IMR-90 (cell line): ENCODE measurements at regions not wholly inside any gene's neighbourhood (a gene's known extent, or its start where the extent isn't known, plus 50 kb on each side); places are given as distances from the start of the nearest gene placed in this dataset.

Experiments
- ATAC-seq: fragments of 200-7000 bp; cut with Tn5 transposase; 2 replicates; pipeline ENCODE4 v1.9.1; 2020; ENCODE audit warnings: low read depth, mild to moderate bottlenecking, moderate library complexity
- BruUV-seq: library from RNA; stranded (reverse); fragments of 400-500 nt; replicated peaks from 2 replicates; lab custom pipeline; 2021; lab: Mats Ljungman, UMichigan
- CTCF ChIA-PET: fragments of 300-600 bp; formaldehyde crosslinking; extraction: SDS; loops from one replicate; lab custom pipeline; 2021; ENCODE audit warnings: antibody characterized with exemption; lab: Yijun Ruan, JAX
- POLR2A ChIA-PET: fragments of 300-600 bp; sonication (Branson Sonifier 250); formaldehyde crosslinking; loops from one replicate; lab custom pipeline; 2022; ENCODE audit warnings: antibody characterized with exemption; ENCODE audit not compliant: unreplicated experiment; lab: Charles Lee
- DNase-seq: peaks from one replicate; pipeline ENCODE4 v3.0.0; 2013
- H2AFZ ChIP-seq: replicated peaks from 2 replicates; pipeline ENCODE3; 2013; ENCODE audit warnings: low read length, mild to moderate bottlenecking; ENCODE audit not compliant: poor library complexity
- H2AK5ac ChIP-seq: 2 replicates; pipeline ENCODE4 v1.6.1; 2013; ENCODE audit warnings: low read depth, low read length, inconsistent platforms
- H2AK9ac ChIP-seq: replicated peaks from 2 replicates; pipeline ENCODE3; 2013; ENCODE audit warnings: mild to moderate bottlenecking, low read depth, low read length, moderate library complexity; ENCODE audit not compliant: poor library complexity
- H2BK120ac ChIP-seq: 2 replicates; pipeline ENCODE4 v1.6.1; 2013; ENCODE audit warnings: low read depth, low read length, inconsistent platforms
- H2BK15ac ChIP-seq: 3 replicates; pipeline ENCODE4 v1.6.1; 2013; ENCODE audit warnings: low read depth, low read length, inconsistent platforms
- H2BK20ac ChIP-seq: 2 replicates; pipeline ENCODE4 v1.6.1; 2013; ENCODE audit warnings: low read depth, mild to moderate bottlenecking, inconsistent platforms, low read length, moderate library complexity
- H2BK5ac ChIP-seq: 2 replicates; pipeline ENCODE4 v1.6.1; 2013; ENCODE audit warnings: mild to moderate bottlenecking, low read depth, low read length, inconsistent platforms; ENCODE audit not compliant: poor library complexity, severe bottlenecking
- H3K14ac ChIP-seq: replicated peaks from 2 replicates; pipeline ENCODE4 v1.6.1; 2013; ENCODE audit warnings: low read depth, low read length, inconsistent platforms
- H3K18ac ChIP-seq: 2 replicates; pipeline ENCODE4 v1.6.1; 2013; ENCODE audit warnings: low read depth, low read length, control low read depth
- H3K23ac ChIP-seq: 2 replicates; pipeline ENCODE4 v1.6.1; 2013; ENCODE audit warnings: low read depth, low read length, inconsistent platforms
- H3K27ac ChIP-seq: 2 replicates; pipeline ENCODE4 v1.5.1; 2013; ENCODE audit warnings: mild to moderate bottlenecking, control low read depth, low read length; ENCODE audit not compliant: insufficient read depth
- H3K27me3 ChIP-seq: 2 replicates; pipeline ENCODE4 v1.6.1; 2013; ENCODE audit warnings: low read length; ENCODE audit not compliant: control insufficient read depth, insufficient read depth
- H3K36me3 ChIP-seq: 2 replicates; pipeline ENCODE4 v1.6.1; 2013; ENCODE audit warnings: low read length, mixed read lengths; ENCODE audit not compliant: control insufficient read depth, insufficient read depth
- H3K4ac ChIP-seq: 2 replicates; pipeline ENCODE4 v1.6.1; 2013; ENCODE audit warnings: low read depth, low read length, inconsistent platforms
- H3K4me1 ChIP-seq: 2 replicates; pipeline ENCODE4 v1.6.1; 2013; ENCODE audit warnings: low read length, mixed read lengths; ENCODE audit not compliant: control insufficient read depth, insufficient read depth
- H3K4me2 ChIP-seq: 2 replicates; pipeline ENCODE4 v1.6.1; 2013; ENCODE audit warnings: low read depth, mild to moderate bottlenecking, control low read depth, low read length, moderate library complexity
- H3K4me3 ChIP-seq: 2 replicates; pipeline ENCODE4 v1.5.1; 2013; ENCODE audit warnings: low read depth, mild to moderate bottlenecking, control low read depth, low read length, moderate library complexity; ENCODE audit not compliant: insufficient read depth
- H3K56ac ChIP-seq: 2 replicates; pipeline ENCODE4 v1.6.1; 2013; ENCODE audit warnings: low read length, inconsistent platforms; ENCODE audit not compliant: insufficient read depth; ENCODE audit errors: extremely low read depth
- H3K79me1 ChIP-seq, 2 experiments: 2 replicates each; pipeline ENCODE4 v1.6.1; 2013; ENCODE audit warnings: low read length in 2 of 2, inconsistent platforms in 1 of 2, low read depth in 1 of 2
- H3K9ac ChIP-seq: 2 replicates; pipeline ENCODE4 v1.6.1; 2013; ENCODE audit warnings: low read depth, low read length, control low read depth
- H3K9me1 ChIP-seq: 2 replicates; pipeline ENCODE4 v1.6.1; 2013; ENCODE audit warnings: low read length, inconsistent platforms; ENCODE audit not compliant: insufficient read depth
- H3K9me3 ChIP-seq: 2 replicates; pipeline ENCODE4 v1.6.1; 2013; ENCODE audit warnings: low read length; ENCODE audit not compliant: control insufficient read depth, insufficient read depth
- H4K20me1 ChIP-seq: 2 replicates; pipeline ENCODE4 v1.6.1; 2013; ENCODE audit warnings: low read length, inconsistent platforms; ENCODE audit not compliant: insufficient read depth
- H4K5ac ChIP-seq: 2 replicates; pipeline ENCODE4 v1.6.1; 2013; ENCODE audit warnings: mild to moderate bottlenecking, low read depth, low read length, control low read depth
- H4K8ac ChIP-seq, 2 experiments: 2 replicates each; pipeline ENCODE4 v1.6.1; 2013; ENCODE audit warnings: low read depth in 2 of 2, low read length in 2 of 2, control low read depth in 1 of 2, inconsistent platforms in 1 of 2
- H4K91ac ChIP-seq: 2 replicates; pipeline ENCODE4 v1.6.1; 2013; ENCODE audit warnings: low read depth, low read length, inconsistent platforms; ENCODE audit not compliant: insufficient read depth
- BHLHE40 ChIP-seq: fragments of 150-350 bp; IDR thresholded peaks from 2 replicates; pipeline ENCODE4 v1.6.1; 2016; ENCODE audit warnings: mild to moderate bottlenecking, low read depth, low read length
- CEBPB ChIP-seq: IDR thresholded peaks from 2 replicates; pipeline ENCODE4 v1.6.1; 2012; ENCODE audit warnings: low read depth, low read length, improper control_type of control experiment
- CHD1 ChIP-seq: IDR thresholded peaks from 2 replicates; pipeline ENCODE4 v1.6.1; 2012; ENCODE audit warnings: low read depth, low read length, improper control_type of control experiment
- CTCF ChIP-seq: conservative IDR thresholded peaks from 2 replicates; pipeline ENCODE4 v1.5.1; 2012; ENCODE audit warnings: mild to moderate bottlenecking, low read depth, low read length, improper control_type of control experiment
- ELK1 ChIP-seq: fragments of 150-350 bp; IDR thresholded peaks from 2 replicates; pipeline ENCODE4 v1.6.1; 2016; ENCODE audit warnings: low read depth, mild to moderate bottlenecking, low read length, moderate library complexity, borderline replicate concordance
- FOS ChIP-seq: fragments of 150-350 bp; IDR thresholded peaks from 2 replicates; pipeline ENCODE4 v1.6.1; 2016; ENCODE audit warnings: low read depth, low read length
- MAFK ChIP-seq: IDR thresholded peaks from 2 replicates; pipeline ENCODE4 v1.6.1; 2012; ENCODE audit warnings: low read depth, low read length, improper control_type of control experiment
- MAZ ChIP-seq: IDR thresholded peaks from 2 replicates; pipeline ENCODE4 v1.6.1; 2012; ENCODE audit warnings: low read depth, mild to moderate bottlenecking, low read length, improper control_type of control experiment, moderate library complexity, borderline replicate concordance
- MXI1 ChIP-seq: IDR thresholded peaks from 2 replicates; pipeline ENCODE4 v1.6.1; 2012; ENCODE audit warnings: low read depth, mild to moderate bottlenecking, low read length, moderate library complexity, borderline replicate concordance
- NFE2L2 ChIP-seq: fragments of 150-350 bp; IDR thresholded peaks from 2 replicates; pipeline ENCODE4 v1.6.1; 2016; ENCODE audit warnings: low read depth, mild to moderate bottlenecking, low read length
- POLR2A ChIP-seq: IDR thresholded peaks from 2 replicates; pipeline ENCODE4 v1.6.1; 2012; ENCODE audit warnings: mild to moderate bottlenecking, low read depth, low read length
- RAD21 ChIP-seq: IDR thresholded peaks from 2 replicates; pipeline ENCODE4 v1.6.1; 2012; ENCODE audit warnings: low read length, improper control_type of control experiment
- RCOR1 ChIP-seq: IDR thresholded peaks from 2 replicates; pipeline ENCODE4 v1.6.1; 2012; ENCODE audit warnings: mild to moderate bottlenecking, low read length, improper control_type of control experiment; ENCODE audit not compliant: insufficient replicate concordance
- RFX5 ChIP-seq: IDR thresholded peaks from 2 replicates; pipeline ENCODE4 v1.8.0; 2012; ENCODE audit warnings: low read depth, mild to moderate bottlenecking, low read length, moderate library complexity
- SMC3 ChIP-seq: fragments of 150-350 bp; IDR thresholded peaks from 2 replicates; pipeline ENCODE4 v1.6.1; 2016; ENCODE audit warnings: low read depth, mild to moderate bottlenecking, antibody characterized with exemption, low read length, moderate library complexity
- USF2 ChIP-seq: fragments of 150-350 bp; IDR thresholded peaks from 2 replicates; pipeline ENCODE4 v1.6.1; 2017; ENCODE audit warnings: mild to moderate bottlenecking, antibody characterized with exemption, low read length, low read depth
- WGBS, 2 experiments: methylation state at CpG; one replicate each; pipeline versions ENCODE4 v1.1.5 to v1.1.7; 2013; ENCODE audit warnings: missing lambda C conversion rate in 2 of 2; ENCODE audit not compliant: insufficient read length in 1 of 2; ENCODE audit errors: extremely low coverage in 2 of 2; 5-methylcytosine and 5-hydroxymethylcytosine counted together
- dilution Hi-C: fragments of 300-500 bp; cut with HindIII; formaldehyde crosslinking; loops from one replicate; pipeline ENCODE4 v1.14.3; 2018; ENCODE audit warnings: low sequenced_read_pairs; ENCODE audit not compliant: unreplicated experiment
- in situ Hi-C: fragments of 300-500 bp; cut with MboI; formaldehyde crosslinking; loops from 3 replicates; pipeline ENCODE4 v1.14.3; 2019; ENCODE audit warnings: low sequenced_read_pairs, inconsistent platforms, mixed read lengths
- intact Hi-C: fragments of 100-400 bp; cut with micrococcal nuclease; formaldehyde crosslinking; loops from 2 replicates; pipeline ENCODE4 v1.10.0; 2022

- Histone ChIP-seq H4K91ac (no peak overlapping the region), H4K5ac (no peak overlapping the region), H4K8ac (no peak overlapping the region), H3K9ac (no peak overlapping the region), H2BK5ac (no peak overlapping the region), H2BK20ac (no peak overlapping the region), H3K23ac (no peak overlapping the region), H2AK9ac (no peak overlapping the region), H3K4me1 (no peaks in the 10 kb centered on the region), H3K27me3 (no peaks in the 10 kb centered on the region), H3K4me3 (no peak overlapping the region), H3K4ac (no peak overlapping the region), H3K14ac (no peak overlapping the region), H4K20me1 (no peaks in the 10 kb centered on the region), H3K79me1 (no peaks in the 10 kb centered on the region), H2AFZ (no peak overlapping the region), H2AK5ac (no peak overlapping the region), H3K4me2 (no peak overlapping the region), H2BK120ac (no peak overlapping the region), H3K56ac (no peak overlapping the region), H3K27ac (no peak overlapping the region), H3K36me3 (no peaks in the 10 kb centered on the region), H3K18ac (no peak overlapping the region), H3K9me1 (no peaks in the 10 kb centered on the region), H3K9me3 (peaks cover 36% of the 10 kb centered on the region), H2BK15ac (no peak overlapping the region)
- intact Hi-C loops: no loop called here
- dilution Hi-C loops: no loop called here
- CTCF ChIA-PET: no interaction called here
- ATAC-seq: no peak
- TF ChIP-seq BHLHE40 (no peak), ELK1 (no peak), POLR2A (no peak), CTCF (no peak), MXI1 (no peak), FOS (no peak), MAFK (no peak), CEBPB (no peak), RFX5 (no peak), USF2 (no peak), SMC3 (no peak), RAD21 (no peak), NFE2L2 (no peak), CHD1 (no peak), RCOR1 (no peak), MAZ (no peak)
- no peak for DNase-seq
- no TSS peak for BruUV-seq
- in situ Hi-C loops: no loop called here
- WGBS, 2 experiments: no CpG with 5 or more reads among the region's 2 CpGs
- POLR2A ChIA-PET: no interaction called here
These were observed 659.2 kb downstream of the UQCRFS1 start for GRCh38 chr19:28553764-28554163.
